ENCODE measurements at regions not wholly inside any gene's neighbourhood (a gene's known extent, or its start where the extent isn't known, plus 50 kb on each side); places are given as distances from the start of the nearest gene placed in this dataset.

DNA sequence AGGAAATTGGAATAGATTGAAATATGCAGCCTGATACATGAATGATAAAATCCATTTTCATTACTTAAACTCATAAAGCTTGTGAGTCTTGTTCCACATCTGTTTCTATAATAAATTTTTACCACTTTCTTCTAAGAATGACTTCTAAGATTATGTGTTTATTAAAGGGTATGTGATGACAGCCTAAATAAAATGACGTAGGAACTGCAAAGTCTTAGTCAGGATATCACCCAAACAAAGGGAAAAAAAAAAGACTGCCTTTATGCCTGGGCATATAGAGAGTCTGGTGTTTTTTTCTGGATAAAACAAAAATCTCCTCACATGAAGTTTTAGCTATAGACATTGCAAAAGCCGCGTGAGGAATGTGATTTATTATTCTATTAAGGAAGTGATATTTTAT lies 844.0 kb downstream of the DIPK2A start:
- TF ChIP-seq, protein P1, sequence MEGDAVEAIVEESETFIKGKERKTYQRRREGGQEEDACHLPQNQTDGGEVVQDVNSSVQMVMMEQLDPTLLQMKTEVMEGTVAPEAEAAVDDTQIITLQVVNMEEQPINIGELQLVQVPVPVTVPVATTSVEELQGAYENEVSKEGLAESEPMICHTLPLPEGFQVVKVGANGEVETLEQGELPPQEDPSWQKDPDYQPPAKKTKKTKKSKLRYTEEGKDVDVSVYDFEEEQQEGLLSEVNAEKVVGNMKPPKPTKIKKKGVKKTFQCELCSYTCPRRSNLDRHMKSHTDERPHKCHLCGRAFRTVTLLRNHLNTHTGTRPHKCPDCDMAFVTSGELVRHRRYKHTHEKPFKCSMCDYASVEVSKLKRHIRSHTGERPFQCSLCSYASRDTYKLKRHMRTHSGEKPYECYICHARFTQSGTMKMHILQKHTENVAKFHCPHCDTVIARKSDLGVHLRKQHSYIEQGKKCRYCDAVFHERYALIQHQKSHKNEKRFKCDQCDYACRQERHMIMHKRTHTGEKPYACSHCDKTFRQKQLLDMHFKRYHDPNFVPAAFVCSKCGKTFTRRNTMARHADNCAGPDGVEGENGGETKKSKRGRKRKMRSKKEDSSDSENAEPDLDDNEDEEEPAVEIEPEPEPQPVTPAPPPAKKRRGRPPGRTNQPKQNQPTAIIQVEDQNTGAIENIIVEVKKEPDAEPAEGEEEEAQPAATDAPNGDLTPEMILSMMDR (IDR thresholded peaks at IDR 0.05; ENCODE audit: low read depth, low read length, poor library complexity, severe bottlenecking): no peak
- no peak for TF ChIP-seq EZH2phosphoT487 (IDR thresholded peaks at IDR 0.05; ENCODE audit: borderline replicate concordance, low read length)

Data from DOHH2 (cell line).